Heart left ventricle (tissue), 16 donors: ENCODE measurements at regions not wholly inside any gene's neighbourhood (a gene's known extent, or its start where the extent isn't known, plus 50 kb on each side); places are given as distances from the start of the nearest gene placed in this dataset.

ENCODE experiments used
- ATAC-seq, 4 donors: fragments of 200-7000 bp; cut with Tn5 transposase; one replicate each; pipeline ENCODE4 v1.9.1; 2020 to 2022; ENCODE audit warnings: moderate library complexity in 4 of 4, mild to moderate bottlenecking in 3 of 4, moderate number of reproducible peaks in 1 of 4
- DNase-seq, 5 donors: peaks; one replicate each; pipeline ENCODE4 v3.0.0-alpha.2; 2020
- H3K27ac ChIP-seq, 12 donors: fragments of 200-600 bp; sonication (generic) in 4 of 12; one replicate each; pipeline versions ENCODE4 v1.5.0 to v1.8.0; 2016 to 2022; ENCODE audit warnings: mild to moderate bottlenecking in 2 of 12
- H3K27me3 ChIP-seq, 9 donors: fragments of 200-600 bp; sonication (generic) in 2 of 9; one replicate each; pipeline versions ENCODE4 v1.5.1 to v1.8.0; 2016 to 2022; ENCODE audit warnings: mild to moderate bottlenecking in 3 of 9
- H3K36me3 ChIP-seq, 9 donors: fragments of 200-600 bp; sonication (generic) in 2 of 9; one replicate each; pipeline versions ENCODE4 v1.5.0 to v1.8.0; 2018 to 2022; ENCODE audit warnings: mild to moderate bottlenecking in 2 of 9
- H3K4me1 ChIP-seq, 12 donors: fragments of 200-600 bp; sonication (generic) in 4 of 12; one replicate each; pipeline versions ENCODE4 v1.5.0 to v1.8.0; 2016 to 2022; ENCODE audit warnings: mild to moderate bottlenecking in 3 of 12
- H3K4me3 ChIP-seq, 12 donors: fragments of 200-600 bp; sonication (generic) in 4 of 12; one replicate each; pipeline versions ENCODE4 v1.5.0 to v1.8.0; 2017 to 2022; ENCODE audit warnings: mild to moderate bottlenecking in 9 of 12, moderate library complexity in 4 of 12
- H3K9me3 ChIP-seq, 12 donors: fragments of 200-600 bp; sonication (generic) in 4 of 12; one replicate each; pipeline versions ENCODE4 v1.5.0 to v1.8.0; 2016 to 2022; ENCODE audit warnings: mild to moderate bottlenecking in 1 of 12
- CTCF ChIP-seq, 12 donors: fragments of 200-600 bp; sonication (generic) in 4 of 12; IDR thresholded peaks; one replicate each; pipeline versions ENCODE4 v1.5.0 to v1.8.0; 2018 to 2022; ENCODE audit warnings: antibody characterized with exemption in 12 of 12, mild to moderate bottlenecking in 5 of 12
- POLR2A ChIP-seq, 2 donors: fragments of 450-650 bp; IDR thresholded peaks; one replicate each; pipeline ENCODE4 v1.6.1; 2017; ENCODE audit warnings: antibody characterized with exemption in 2 of 2, mild to moderate bottlenecking in 2 of 2, moderate library complexity in 2 of 2
- WGBS, 4 donors: extraction: QIAGEN DNeasy Blood & Tissue Kit in 2 of 4; methylation state at CpG; one replicate each; pipeline versions ENCODE4 v1.1.5 to v1.1.7; 2013 to 2018; 5-methylcytosine and 5-hydroxymethylcytosine counted together
- intact Hi-C, 10 donors: fragments of 100-400 bp; cut with DNase I; formaldehyde crosslinking; loops; one replicate each; pipeline versions ENCODE4 v1.11.1 to v1.14.2; 2022
- donor health status: ischemic (EF 13 %, LVEDD 7.1; RV severe dilation, severe dysfunction).
- donor health status: healthy with polysubstance abuse.
- donor health status: DM: no; HTN: yes; CAD: no.
- donor health status: DM: no; HTN: no; CAD: no.
- donor health status: ischemic (EF 25% LVEDD 6.9; RV normal size, moderate dysfunction).
- donor health status: ischemic (EF 25% LVEDD 5.7; RV mildly dilated, moderate dysfunction).
- donor health status: healthy.
- donor health status: DM: yes; HTN: yes; CAD: no.
- donor health status: ischemic (EF 35%, LVEDD 5.7; RV mildly dilated, moderate dysfunction).
- donor health status: nonischemic (EF 11% LVEDD 7.7; RV severe dilation, severe dysfunction).
- donor health status: DM: yes; HTN: yes; CAD: no.
- donor health status: PGD.
- donor health status: ischemic (EF 29% LVEDD 5.4; RV normal size, mild dysfunction).
- donor health status: nonischemic (EF 23%, LVEDD 6.1; RV moderate dilation, normal function).

- H3K36me3 ChIP-seq: no peaks in the 10 kb centered on the region
- no peak overlapping the region for H3K27ac ChIP-seq
- no peaks in the 10 kb centered on the region for H3K27me3 ChIP-seq
- no peak overlapping the region for H3K4me3 ChIP-seq
- TF ChIP-seq CTCF (IDR thresholded peaks at IDR 0.05) (no peak), POLR2A (IDR thresholded peaks at IDR 0.05) (no peak)
- 36 to 54% (median 43%) methylated on average over 4 of the region's 4 CpGs for WGBS, 4 donors
- no peaks in the 10 kb centered on the region for H3K9me3 ChIP-seq
- intact Hi-C loops: loop anchor here in 4 of 10 donors (10.0 kb wide), 2 partner anchors 93 to 723 kb away; no protein-coding TSS in a partner anchor
- DNase-seq (no peak), ATAC-seq (no peak)
- H3K4me1 ChIP-seq: no peaks in the 10 kb centered on the region
These were observed 384.9 kb downstream of the TLL1 start for GRCh38 chr4:166257891-166258290.

DNA sequence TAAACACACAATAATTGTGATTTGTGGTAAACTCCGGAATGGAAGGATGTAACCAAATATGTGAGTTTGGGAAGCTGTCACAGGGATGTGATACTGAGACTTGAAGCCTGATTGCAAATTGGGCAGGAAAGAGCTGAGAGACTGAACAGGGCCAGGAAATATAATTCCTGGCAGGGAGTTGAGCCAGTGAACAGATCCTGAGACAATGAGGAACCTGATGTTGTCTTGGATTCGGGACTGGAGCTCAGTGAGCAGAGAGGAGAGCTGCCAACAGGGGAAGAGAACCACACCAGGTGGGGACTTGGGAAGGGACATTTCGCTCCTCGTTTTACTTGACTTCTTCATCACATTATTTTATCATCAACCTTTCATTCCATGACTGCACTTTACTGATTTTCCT lies 386.0 kb downstream of the TLL1 start:
- TF ChIP-seq CTCF (IDR thresholded peaks at IDR 0.05): no peak
- TF ChIP-seq POLR2A (IDR thresholded peaks at IDR 0.05): no peak
- no peak overlapping the region for H3K27ac ChIP-seq
- no peaks in the 10 kb centered on the region for H3K27me3 ChIP-seq
- no peaks in the 10 kb centered on the region for H3K9me3 ChIP-seq
- ATAC-seq (no peak), DNase-seq (no peak)
- no peaks in the 10 kb centered on the region for H3K36me3 ChIP-seq
- intact Hi-C loops: loop anchor here in 4 of 10 donors (10.0 kb wide), 2 partner anchors 94 to 724 kb away; no protein-coding TSS in a partner anchor
- no peaks in the 10 kb centered on the region for H3K4me1 ChIP-seq
- H3K4me3 ChIP-seq: no peak overlapping the region
- WGBS, 4 donors: 65 to 74% (median 69%) methylated on average over 4 of the region's 4 CpGs

DNA sequence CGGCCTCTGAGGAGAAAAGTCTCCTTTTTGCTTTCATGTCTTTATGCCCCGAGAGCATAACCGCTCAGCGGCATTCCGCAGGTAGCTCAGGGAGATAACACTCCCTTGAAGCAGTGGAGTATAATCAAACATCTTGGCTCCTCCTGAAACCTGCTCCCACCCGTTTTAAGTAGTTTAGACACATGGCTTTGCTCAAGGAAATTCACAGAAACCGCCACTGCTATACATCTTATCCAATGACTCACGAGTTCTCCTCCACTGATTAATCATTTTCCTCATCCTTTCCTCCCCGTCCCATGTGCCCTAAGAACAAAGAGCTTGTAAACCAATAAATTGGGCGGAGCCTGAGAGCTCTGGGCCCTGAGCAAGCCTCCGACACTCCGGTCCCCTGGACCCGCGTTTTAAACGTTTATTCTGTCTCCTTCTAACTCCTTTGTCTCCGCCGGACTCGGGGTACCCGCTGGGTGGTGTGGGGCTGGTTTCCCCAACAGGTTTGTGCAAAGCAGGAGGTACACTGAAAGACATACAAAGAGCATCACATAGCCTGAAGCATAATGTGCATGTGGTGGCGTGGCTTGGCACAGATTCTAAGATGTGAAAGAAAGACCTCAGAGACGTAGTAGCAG lies 401.2 kb downstream of the TLL1 start:
- 77 to 82% (median 80%) methylated on average over 21 of the region's 21 CpGs for WGBS, 4 donors
- Histone ChIP-seq H3K27ac (no peak overlapping the region), H3K4me3 (no peak overlapping the region), H3K36me3 (no peaks in the 10 kb centered on the region), H3K27me3 (no peaks in the 10 kb centered on the region), H3K9me3 (no peaks in the 10 kb centered on the region), H3K4me1 (no peaks in the 10 kb centered on the region)
- ATAC-seq (no peak), DNase-seq (peak in 1 of 5 donors; percentile 25)
- no peak for TF ChIP-seq POLR2A (IDR thresholded peaks at IDR 0.05)
- intact Hi-C loops: no loop called here

DNA sequence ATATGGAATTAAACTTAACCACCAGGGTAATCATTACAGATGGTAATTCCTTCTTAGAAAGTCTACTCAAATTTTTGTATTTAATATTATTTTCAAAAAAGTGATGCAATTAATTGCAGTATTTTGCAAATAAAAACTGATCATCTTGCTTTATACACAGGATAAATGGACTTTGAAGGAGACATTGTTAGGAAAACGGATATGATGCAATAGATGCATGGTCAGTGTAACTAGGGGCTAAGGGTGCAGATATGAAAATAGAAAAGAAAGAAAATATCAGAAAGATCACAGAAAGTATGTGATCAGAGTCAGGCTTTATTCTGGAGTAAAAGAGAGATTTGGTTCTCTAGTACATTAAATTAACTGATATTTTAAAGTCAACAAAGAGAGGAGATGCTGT lies 401.7 kb downstream of the TLL1 start:
- Histone ChIP-seq H3K27ac (no peak overlapping the region), H3K4me3 (no peak overlapping the region), H3K9me3 (no peaks in the 10 kb centered on the region), H3K27me3 (no peaks in the 10 kb centered on the region), H3K4me1 (no peaks in the 10 kb centered on the region), H3K36me3 (no peaks in the 10 kb centered on the region)
- intact Hi-C loops: no loop called here
- TF ChIP-seq POLR2A (IDR thresholded peaks at IDR 0.05): no peak
- no peak for TF ChIP-seq CTCF (IDR thresholded peaks at IDR 0.05)
- ATAC-seq (no peak), DNase-seq (no peak)
- WGBS, 4 donors: 68 to 78% (median 74%) methylated on average over 1 of the region's 1 CpG

DNA sequence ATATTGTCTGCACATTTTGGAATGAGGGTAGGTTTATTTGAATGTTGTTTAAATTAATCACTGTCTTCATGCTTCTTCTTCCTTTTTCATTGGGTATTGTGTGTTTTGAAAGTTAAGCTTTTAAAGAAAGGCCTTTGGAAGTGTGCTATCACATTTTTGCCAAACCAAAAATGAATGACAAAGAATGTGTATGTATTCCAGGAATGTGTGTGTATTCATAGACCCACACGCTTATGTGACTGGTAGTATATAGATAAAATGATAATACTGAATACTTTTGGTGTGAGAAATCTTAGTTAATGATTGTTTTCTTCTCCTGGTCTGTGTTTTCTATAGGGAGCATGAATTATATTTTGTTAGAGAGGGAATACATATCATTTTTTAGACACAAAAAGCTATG lies 404.4 kb downstream of the TLL1 start:
- TF ChIP-seq POLR2A (IDR thresholded peaks at IDR 0.05) (no peak), CTCF (IDR thresholded peaks at IDR 0.05) (no peak)
- intact Hi-C loops: no loop called here
- no peak for ATAC-seq

More for the DNA sequence above, 404.4 kb downstream of the TLL1 start:
- Histone ChIP-seq H3K27ac (no peak overlapping the region), H3K9me3 (no peaks in the 10 kb centered on the region), H3K4me3 (no peak overlapping the region), H3K36me3 (no peaks in the 10 kb centered on the region), H3K27me3 (no peaks in the 10 kb centered on the region), H3K4me1 (no peaks in the 10 kb centered on the region)
- 40 to 75% (median 54%) methylated on average over 1 of the region's 1 CpG for WGBS, 4 donors
- DNase-seq: no peak
